Neural cell (in vitro differentiated cells): ENCODE measurements at regions not wholly inside any gene's neighbourhood (a gene's known extent, or its start where the extent isn't known, plus 50 kb on each side); places are given as distances from the start of the nearest gene placed in this dataset.

ENCODE experiments used
- H2AFZ ChIP-seq: fragments of 200-600, 300-800 bp; sonication (generic), shearing (Covaris generic); 2 replicates; pipeline ENCODE4 v1.6.0; 2014; ENCODE audit warnings: low read depth, mild to moderate bottlenecking, antibody characterized with exemption, low read length, moderate library complexity
- H3F3A ChIP-seq: fragments of 200-600 bp; shearing (Covaris generic); 2 replicates; pipeline ENCODE4 v1.6.1; 2016; ENCODE audit warnings: mild to moderate bottlenecking, moderate library complexity, mixed read lengths, antibody characterized with exemption, low read length; ENCODE audit not compliant: insufficient read depth, poor library complexity, severe bottlenecking
- H3K27ac ChIP-seq: fragments of 200-600, 300-800 bp; sonication (generic), shearing (Covaris generic); 2 replicates; pipeline ENCODE4 v1.5.1; 2014; ENCODE audit warnings: mild to moderate bottlenecking, low read length, moderate library complexity
- H3K27me3 ChIP-seq: fragments of 300-800, 200-600 bp; sonication (generic), shearing (Covaris generic); 2 replicates; pipeline ENCODE4 v1.6.0; 2014; ENCODE audit warnings: mild to moderate bottlenecking, low read depth, low read length, moderate library complexity; ENCODE audit not compliant: insufficient read depth
- H3K36me3 ChIP-seq: fragments of 300-800, 200-600 bp; sonication (generic), shearing (Covaris generic); 2 replicates; pipeline ENCODE4 v1.5.1; 2014; ENCODE audit warnings: mild to moderate bottlenecking, antibody characterized with exemption, low read length, moderate library complexity; ENCODE audit not compliant: insufficient read depth
- H3K4me2 ChIP-seq: fragments of 300-800, 200-600 bp; sonication (generic), shearing (Covaris generic); 2 replicates; pipeline ENCODE4 v1.6.0; 2014; ENCODE audit warnings: mild to moderate bottlenecking, low read length
- H3K4me3 ChIP-seq: fragments of 300-800, 200-600 bp; sonication (generic), shearing (Covaris generic); 2 replicates; pipeline ENCODE4 v1.5.1; 2014; ENCODE audit warnings: mild to moderate bottlenecking, low read length, moderate library complexity
- H3K79me2 ChIP-seq: fragments of 200-600 bp; shearing (Covaris generic); replicated peaks from 2 replicates; pipeline ENCODE4 v1.6.0; 2014; ENCODE audit warnings: mild to moderate bottlenecking, low read length, moderate library complexity; ENCODE audit not compliant: insufficient read depth
- H3K9ac ChIP-seq: fragments of 300-800, 200-600 bp; sonication (generic), shearing (Covaris generic); 2 replicates; pipeline ENCODE4 v1.6.1; 2016; ENCODE audit warnings: mild to moderate bottlenecking, low read length, mixed read lengths
- H3K9me2 ChIP-seq: fragments of 200-600 bp; shearing (Covaris generic); 2 replicates; pipeline ENCODE4 v1.6.1; 2016; ENCODE audit warnings: mild to moderate bottlenecking, low read length, mixed read lengths; ENCODE audit not compliant: insufficient read depth
- H3K9me3 ChIP-seq: fragments of 200-600, 300-800 bp; sonication (generic), shearing (Covaris generic); 2 replicates; pipeline ENCODE4 v1.6.1; 2016; ENCODE audit warnings: mild to moderate bottlenecking, mixed run types, low read length, moderate library complexity, mixed read lengths
- H4K20me1 ChIP-seq: fragments of 200-600 bp; shearing (Covaris generic); 2 replicates; pipeline ENCODE4 v1.6.1; 2016; ENCODE audit warnings: mild to moderate bottlenecking, mixed run types; ENCODE audit not compliant: insufficient read depth
- EP300 ChIP-seq: fragments of 450-650 bp; conservative IDR thresholded peaks from 2 replicates; pipeline ENCODE4 v1.6.1; 2014; ENCODE audit warnings: antibody characterized with exemption, mild to moderate bottlenecking, moderate library complexity; ENCODE audit not compliant: poor library complexity, severe bottlenecking
- EZH2 ChIP-seq: fragments of 200-600, 300-800 bp; shearing (Covaris generic), sonication (generic); IDR thresholded peaks from 2 replicates; pipeline ENCODE4 v1.6.1; 2014; ENCODE audit warnings: antibody characterized with exemption, low read length, borderline replicate concordance, mild to moderate bottlenecking; ENCODE audit not compliant: insufficient read depth, poor library complexity, severe bottlenecking
- MXI1 ChIP-seq: fragments of 450-650 bp; conservative IDR thresholded peaks from 2 replicates; pipeline ENCODE4 v1.6.1; 2014; ENCODE audit warnings: antibody characterized with exemption, mild to moderate bottlenecking; ENCODE audit not compliant: poor library complexity, severe bottlenecking
- POLR2AphosphoS5 ChIP-seq: IDR thresholded peaks from 2 replicates; pipeline ENCODE4 v1.6.1; 2012
- RAD21 ChIP-seq: fragments of 450-650 bp; conservative IDR thresholded peaks from 2 replicates; pipeline ENCODE4 v1.6.1; 2014; ENCODE audit warnings: antibody characterized with exemption, mild to moderate bottlenecking, moderate library complexity
- REST ChIP-seq: IDR thresholded peaks from 2 replicates; pipeline ENCODE4 v1.6.1; 2012; ENCODE audit warnings: borderline replicate concordance
- SMC3 ChIP-seq: fragments of 450-650 bp; conservative IDR thresholded peaks from 2 replicates; pipeline ENCODE4 v1.6.1; 2014; ENCODE audit warnings: antibody characterized with exemption, mild to moderate bottlenecking, moderate library complexity; ENCODE audit not compliant: poor library complexity
- TAF1 ChIP-seq: IDR thresholded peaks from 2 replicates; pipeline ENCODE4 v1.6.1; 2012; ENCODE audit warnings: low read depth
- TF ChIP-seq, protein P1 (sequence below): fragments of 450-650 bp; IDR thresholded peaks from 2 replicates; pipeline ENCODE4 v1.5.1; 2014; ENCODE audit warnings: antibody characterized with exemption, mild to moderate bottlenecking, moderate library complexity; ENCODE audit not compliant: poor library complexity, severe bottlenecking

GRCh38 chr7:148939128-148939755 is 55.2 kb upstream of the EZH2 start:
- Histone ChIP-seq H3F3A (no peaks in the 10 kb centered on the region), H3K9ac (no peak overlapping the region), H2AFZ (no peak overlapping the region), H3K36me3 (no peaks in the 10 kb centered on the region), H3K27me3 (no peaks in the 10 kb centered on the region), H3K79me2 (no peaks in the 10 kb centered on the region), H4K20me1 (no peaks in the 10 kb centered on the region), H3K9me2 (no peaks in the 10 kb centered on the region), H3K27ac (no peak overlapping the region), H3K9me3 (no peaks in the 10 kb centered on the region), H3K4me3 (no peak overlapping the region), H3K4me2 (no peak overlapping the region)
- TF ChIP-seq RAD21 = no peak
- TF ChIP-seq SMC3 = no peak
- TF ChIP-seq MXI1 = no peak
- no peak for TF ChIP-seq REST
- TF ChIP-seq, protein P1, sequence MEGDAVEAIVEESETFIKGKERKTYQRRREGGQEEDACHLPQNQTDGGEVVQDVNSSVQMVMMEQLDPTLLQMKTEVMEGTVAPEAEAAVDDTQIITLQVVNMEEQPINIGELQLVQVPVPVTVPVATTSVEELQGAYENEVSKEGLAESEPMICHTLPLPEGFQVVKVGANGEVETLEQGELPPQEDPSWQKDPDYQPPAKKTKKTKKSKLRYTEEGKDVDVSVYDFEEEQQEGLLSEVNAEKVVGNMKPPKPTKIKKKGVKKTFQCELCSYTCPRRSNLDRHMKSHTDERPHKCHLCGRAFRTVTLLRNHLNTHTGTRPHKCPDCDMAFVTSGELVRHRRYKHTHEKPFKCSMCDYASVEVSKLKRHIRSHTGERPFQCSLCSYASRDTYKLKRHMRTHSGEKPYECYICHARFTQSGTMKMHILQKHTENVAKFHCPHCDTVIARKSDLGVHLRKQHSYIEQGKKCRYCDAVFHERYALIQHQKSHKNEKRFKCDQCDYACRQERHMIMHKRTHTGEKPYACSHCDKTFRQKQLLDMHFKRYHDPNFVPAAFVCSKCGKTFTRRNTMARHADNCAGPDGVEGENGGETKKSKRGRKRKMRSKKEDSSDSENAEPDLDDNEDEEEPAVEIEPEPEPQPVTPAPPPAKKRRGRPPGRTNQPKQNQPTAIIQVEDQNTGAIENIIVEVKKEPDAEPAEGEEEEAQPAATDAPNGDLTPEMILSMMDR = no peak
- TF ChIP-seq POLR2AphosphoS5 = no peak
- TF ChIP-seq EP300 = no peak
- no peak for TF ChIP-seq TAF1
- no peak for TF ChIP-seq EZH2

DNA sequence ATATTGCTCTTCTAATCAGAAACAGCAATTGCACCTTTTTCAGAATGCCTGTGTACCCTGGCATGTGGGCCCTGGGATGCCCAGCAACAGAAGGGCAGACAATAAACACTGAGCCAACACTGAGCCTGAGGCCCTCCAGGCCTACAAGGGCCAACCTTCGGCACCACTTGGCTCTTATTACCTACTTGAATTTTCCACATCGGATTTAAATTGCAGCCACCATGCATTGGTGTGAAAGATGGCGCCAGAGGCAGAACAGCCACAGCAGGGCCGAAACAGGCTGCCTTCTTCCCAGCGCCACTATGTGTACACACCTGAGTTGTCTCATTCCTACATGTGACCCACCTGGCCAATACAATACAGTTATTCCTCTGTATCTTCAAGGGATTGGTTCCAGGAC is 51.4 kb upstream of the EZH2 start:
- H3K27me3 ChIP-seq = no peaks in the 10 kb centered on the region
- TF ChIP-seq EP300 (no peak), TAF1 (no peak), SMC3 (no peak), POLR2AphosphoS5 (no peak), RAD21 (no peak), REST (no peak), EZH2 (no peak), MXI1 (no peak)
- TF ChIP-seq, protein P1 = no peak
- no peaks in the 10 kb centered on the region for H3K9me3 ChIP-seq
- H3K9me2 ChIP-seq = no peaks in the 10 kb centered on the region
- no peak overlapping the region for H3K9ac ChIP-seq
- H2AFZ ChIP-seq = no peak overlapping the region
- H3K4me3 ChIP-seq = no peak overlapping the region
- no peaks in the 10 kb centered on the region for H3K36me3 ChIP-seq
- no peak overlapping the region for H3K27ac ChIP-seq
- H4K20me1 ChIP-seq = no peaks in the 10 kb centered on the region
- no peaks in the 10 kb centered on the region for H3F3A ChIP-seq
- no peak overlapping the region for H3K4me2 ChIP-seq
- no peaks in the 10 kb centered on the region for H3K79me2 ChIP-seq
